ENCODE measurements at regions not wholly inside any gene's neighbourhood (a gene's known extent, or its start where the extent isn't known, plus 50 kb on each side); places are given as distances from the start of the nearest gene placed in this dataset.

DNA sequence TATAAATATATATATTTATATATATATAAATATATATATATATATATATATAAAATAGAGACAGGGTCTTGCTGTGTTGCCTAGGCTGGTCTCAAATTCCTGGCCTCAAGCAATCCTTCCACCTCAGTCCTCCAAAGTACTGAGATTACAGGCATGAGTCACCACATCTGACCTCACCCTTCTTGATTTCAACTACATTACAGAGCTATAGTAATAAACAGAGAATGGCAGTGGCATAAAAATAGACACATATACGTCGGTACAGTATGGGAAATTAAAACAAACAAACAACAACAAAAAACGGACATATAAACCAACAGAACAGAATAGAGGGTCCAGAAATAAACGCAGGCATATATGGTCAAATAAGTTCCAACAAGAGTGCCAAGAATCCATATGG is 77.6 kb upstream of the PPP1R3A start:
- TF ChIP-seq RNF2 (conservative IDR thresholded peaks at IDR 0.05; ENCODE audit: low read depth) (no peak), MTA1 (CRISPR knock-in tag; IDR thresholded peaks at IDR 0.05; ENCODE audit: borderline replicate concordance) (no peak), ZNF563 (CRISPR knock-in tag; IDR thresholded peaks at IDR 0.05) (no peak), GABPA (IDR thresholded peaks at IDR 0.05; ENCODE audit: low read depth, low read length) (no peak), GABPA (CRISPR knock-in tag; IDR thresholded peaks at IDR 0.05; ENCODE audit: low read depth) (no peak), TAF15 (IDR thresholded peaks at IDR 0.05; ENCODE audit: low read depth, low read length, poor library complexity, severe bottlenecking) (no peak), GZF1 (CRISPR knock-in tag; IDR thresholded peaks at IDR 0.05) (no peak), ZNF564 (CRISPR knock-in tag; IDR thresholded peaks at IDR 0.05) (no peak)
- TF ChIP-seq, protein P1, sequence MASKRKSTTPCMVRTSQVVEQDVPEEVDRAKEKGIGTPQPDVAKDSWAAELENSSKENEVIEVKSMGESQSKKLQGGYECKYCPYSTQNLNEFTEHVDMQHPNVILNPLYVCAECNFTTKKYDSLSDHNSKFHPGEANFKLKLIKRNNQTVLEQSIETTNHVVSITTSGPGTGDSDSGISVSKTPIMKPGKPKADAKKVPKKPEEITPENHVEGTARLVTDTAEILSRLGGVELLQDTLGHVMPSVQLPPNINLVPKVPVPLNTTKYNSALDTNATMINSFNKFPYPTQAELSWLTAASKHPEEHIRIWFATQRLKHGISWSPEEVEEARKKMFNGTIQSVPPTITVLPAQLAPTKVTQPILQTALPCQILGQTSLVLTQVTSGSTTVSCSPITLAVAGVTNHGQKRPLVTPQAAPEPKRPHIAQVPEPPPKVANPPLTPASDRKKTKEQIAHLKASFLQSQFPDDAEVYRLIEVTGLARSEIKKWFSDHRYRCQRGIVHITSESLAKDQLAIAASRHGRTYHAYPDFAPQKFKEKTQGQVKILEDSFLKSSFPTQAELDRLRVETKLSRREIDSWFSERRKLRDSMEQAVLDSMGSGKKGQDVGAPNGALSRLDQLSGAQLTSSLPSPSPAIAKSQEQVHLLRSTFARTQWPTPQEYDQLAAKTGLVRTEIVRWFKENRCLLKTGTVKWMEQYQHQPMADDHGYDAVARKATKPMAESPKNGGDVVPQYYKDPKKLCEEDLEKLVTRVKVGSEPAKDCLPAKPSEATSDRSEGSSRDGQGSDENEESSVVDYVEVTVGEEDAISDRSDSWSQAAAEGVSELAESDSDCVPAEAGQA (IDR thresholded peaks at IDR 0.05; ENCODE audit: low read depth), result no peak
- TF ChIP-seq, protein P1 (CRISPR knock-in tag; IDR thresholded peaks at IDR 0.05; ENCODE audit: borderline replicate concordance), result no peak
- no peak overlapping the region for H3K9ac ChIP-seq (ENCODE audit: insufficient read depth, low read depth, low read length)
- WGBS (ENCODE audit: low lambda C conversion rate), result 3% methylated on average over 4 of the region's 4 CpGs
- no peaks in the 10 kb centered on the region for H3K4me1 ChIP-seq (ENCODE audit: insufficient read depth, low read length)
- H3K36me3 ChIP-seq (replicated peaks in 1 of 2; ENCODE audit: control insufficient read depth in 1 of 2, insufficient read depth in 2 of 2, low read length in 2 of 2), result no peaks in the 10 kb centered on the region
- DNase-seq (ENCODE audit: low spot score) (no peak), FAIRE-seq (no peak), ATAC-seq (no peak)
- ChIA-PET POLR2A (no interaction called here), CTCF (ENCODE audit: low intra/inter-chr PET ratio, low total read pairs) (no interaction called here)
- H3K4me2 ChIP-seq (ENCODE audit: low read depth, low read length), result no peak overlapping the region
- no peaks in the 10 kb centered on the region for H3K79me2 ChIP-seq (ENCODE audit: insufficient read depth, low read length)
- no peaks in the 10 kb centered on the region; the same call in 1 of the 2 replicates for H3K9me3 ChIP-seq (ENCODE audit: low read length)
- H3K27me3 ChIP-seq (ENCODE audit: control insufficient read depth in 1 of 2, insufficient read depth in 2 of 2, low read length in 2 of 2), result no peaks in the 10 kb centered on the region
- H3K27ac ChIP-seq (ENCODE audit: extremely low read length, insufficient read depth, low read length), result no peak overlapping the region
- no TSS peak for BruUV-seq (replicated peaks)
- intact Hi-C loops (cut with micrococcal nuclease; ENCODE audit: unreplicated experiment), result no loop called here
- in situ Hi-C loops (cut with HindIII; ENCODE audit: extremely low pct_ligation_motif_present, low pct_unique_long_range_greater_than_20kb), result no loop called here
- no peaks in the 10 kb centered on the region for H4K20me1 ChIP-seq (ENCODE audit: insufficient read depth, low read length)
- H2AFZ ChIP-seq (ENCODE audit: low read length), result no peak overlapping the region
- no peak overlapping the region for H3K4me3 ChIP-seq (replicated peaks in 1 of 3; ENCODE audit: insufficient read depth in 1 of 3, low read depth in 2 of 3, low read length in 3 of 3)
